SIG-M5 treated with dmso at 0.1 percent for 504 hours (cell line): ENCODE measurements at regions not wholly inside any gene's neighbourhood (a gene's known extent, or its start where the extent isn't known, plus 50 kb on each side); places are given as distances from the start of the nearest gene placed in this dataset.
"Not testable (repeated sequence)": the region's sequence is repeated elsewhere in the genome, so short reads cannot be mapped to it uniquely, and the experiment has no call there.

Experiments
- DNase-seq: peaks from one replicate; lab custom pipeline; 2025; ENCODE audit not compliant: unreplicated experiment; lab: John Stamatoyannopoulos, UW

- no peak for DNase-seq
Observed at GRCh38 chr20:6715401-6715941, 52.0 kb upstream of the BMP2 start.

GRCh38 chr20:6714279-6714711 is 53.2 kb upstream of the BMP2 start:
- DNase-seq: no peak

GRCh38 chr20:6711951-6712649 is 55.4 kb upstream of the BMP2 start:
- DNase-seq: no peak

- no peak for DNase-seq
Observed at GRCh38 chr20:6709910-6710595, 57.4 kb upstream of the BMP2 start.

- no peak for DNase-seq
Observed at GRCh38 chr20:6708010-6708409, 59.5 kb upstream of the BMP2 start.

- DNase-seq: no peak
Observed at GRCh38 chr20:6707321-6707831, 60.1 kb upstream of the BMP2 start.

- DNase-seq: no peak
Observed at GRCh38 chr20:6705926-6706548, 61.4 kb upstream of the BMP2 start.

- DNase-seq: no peak
Observed at GRCh38 chr20:6705106-6705766, 62.2 kb upstream of the BMP2 start.

- DNase-seq: no peak
Observed at GRCh38 chr20:6704132-6704861, 63.2 kb upstream of the BMP2 start.

- no peak for DNase-seq
Observed at GRCh38 chr20:6703656-6704055, 63.8 kb upstream of the BMP2 start.

- no peak for DNase-seq
Observed at GRCh38 chr20:6703047-6703446, 64.4 kb upstream of the BMP2 start.

GRCh38 chr20:6702144-6702543 is 65.3 kb upstream of the BMP2 start:
- no peak for DNase-seq

GRCh38 chr20:6700563-6701329 is 66.7 kb upstream of the BMP2 start:
- DNase-seq: peak; percentile 92

- DNase-seq: no peak
Observed at GRCh38 chr20:6699921-6700562, 67.4 kb upstream of the BMP2 start.

GRCh38 chr20:6698723-6699122 is 68.8 kb upstream of the BMP2 start:
- no peak for DNase-seq

- DNase-seq: no peak
Observed at GRCh38 chr20:6698056-6698455, 69.4 kb upstream of the BMP2 start.

GRCh38 chr20:6697228-6697972 is 70.1 kb upstream of the BMP2 start:
- DNase-seq: no peak

GRCh38 chr20:6696001-6696400 is 71.5 kb upstream of the BMP2 start:
- no peak for DNase-seq

GRCh38 chr20:6693808-6694198 is 73.7 kb upstream of the BMP2 start:
- not testable (repeated sequence) for DNase-seq
